ENCODE measurements at regions not wholly inside any gene's neighbourhood (a gene's known extent, or its start where the extent isn't known, plus 50 kb on each side); places are given as distances from the start of the nearest gene placed in this dataset.

- Histone ChIP-seq H3K4me1 (no peaks in the 10 kb centered on the region), H3K4me3 (no peak overlapping the region), H3K27ac (no peak overlapping the region), H3K4me2 (no peak overlapping the region), H3K9me3 (no peaks in the 10 kb centered on the region; the same call in 2 of the 3 replicates)
- FAIRE-seq: no peak
- ChIA-PET CTCF (interaction anchor here (1.5 kb wide), 1 partner anchor 40 kb away, joined by 3 read pairs; no protein-coding TSS in a partner anchor), POLR2A (no interaction called here)
- DNase-seq (ENCODE audit: low read depth in 1 of 2, low spot score in 1 of 2): no peak
- TF ChIP-seq HMGXB4 (CRISPR knock-in tag; IDR thresholded peaks at IDR 0.05; ENCODE audit: borderline replicate concordance) (no peak), NFE2L2 (conservative IDR thresholded peaks at IDR 0.05; ENCODE audit: low read length) (no peak), HDAC2 (IDR thresholded peaks at IDR 0.05) (no peak), ZNF302 (CRISPR knock-in tag; IDR thresholded peaks at IDR 0.05) (no peak), JUN (IDR thresholded peaks at IDR 0.05) (no peak), HEYL (CRISPR knock-in tag; IDR thresholded peaks at IDR 0.05) (no peak), SREBF2 (IDR thresholded peaks at IDR 0.05) (no peak), GATA3 (IDR thresholded peaks at IDR 0.05; ENCODE audit: borderline replicate concordance) (no peak)
- TF ChIP-seq, protein P1, sequence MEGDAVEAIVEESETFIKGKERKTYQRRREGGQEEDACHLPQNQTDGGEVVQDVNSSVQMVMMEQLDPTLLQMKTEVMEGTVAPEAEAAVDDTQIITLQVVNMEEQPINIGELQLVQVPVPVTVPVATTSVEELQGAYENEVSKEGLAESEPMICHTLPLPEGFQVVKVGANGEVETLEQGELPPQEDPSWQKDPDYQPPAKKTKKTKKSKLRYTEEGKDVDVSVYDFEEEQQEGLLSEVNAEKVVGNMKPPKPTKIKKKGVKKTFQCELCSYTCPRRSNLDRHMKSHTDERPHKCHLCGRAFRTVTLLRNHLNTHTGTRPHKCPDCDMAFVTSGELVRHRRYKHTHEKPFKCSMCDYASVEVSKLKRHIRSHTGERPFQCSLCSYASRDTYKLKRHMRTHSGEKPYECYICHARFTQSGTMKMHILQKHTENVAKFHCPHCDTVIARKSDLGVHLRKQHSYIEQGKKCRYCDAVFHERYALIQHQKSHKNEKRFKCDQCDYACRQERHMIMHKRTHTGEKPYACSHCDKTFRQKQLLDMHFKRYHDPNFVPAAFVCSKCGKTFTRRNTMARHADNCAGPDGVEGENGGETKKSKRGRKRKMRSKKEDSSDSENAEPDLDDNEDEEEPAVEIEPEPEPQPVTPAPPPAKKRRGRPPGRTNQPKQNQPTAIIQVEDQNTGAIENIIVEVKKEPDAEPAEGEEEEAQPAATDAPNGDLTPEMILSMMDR (IDR thresholded peaks at IDR 0.05): no peak
- no peak for ATAC-seq
- WGBS (ENCODE audit: missing lambda C conversion rate): 34% methylated on average over 5 of the region's 5 CpGs
These were observed 93.8 kb downstream of the GLRX3 start for GRCh38 chr10:130230036-130230435.

DNA sequence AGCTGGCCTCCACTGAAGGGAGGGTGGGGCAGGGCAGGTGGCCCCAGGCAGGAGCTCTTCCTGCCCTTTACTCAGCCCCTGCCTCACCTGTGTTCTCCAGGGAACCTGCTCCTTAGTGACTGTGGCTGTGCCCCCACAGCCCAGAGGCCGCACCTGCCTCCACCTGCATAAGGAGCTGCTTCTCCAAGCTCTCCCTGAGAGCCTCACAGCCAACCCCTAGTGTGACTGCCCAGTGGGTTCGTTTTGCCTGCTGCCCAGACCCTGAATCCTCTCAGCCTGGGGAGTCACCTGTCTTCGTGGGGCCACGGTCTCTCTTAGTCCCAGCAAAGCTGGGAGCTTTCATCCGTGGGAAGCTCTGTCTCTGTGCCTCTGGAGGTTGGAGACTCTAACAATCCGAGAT, 94.4 kb downstream of the GLRX3 start:
- Histone ChIP-seq H3K4me1 (no peaks in the 10 kb centered on the region), H3K27ac (no peak overlapping the region), H3K4me2 (no peak overlapping the region), H3K9me3 (no peaks in the 10 kb centered on the region; the same call in 2 of the 3 replicates), H3K4me3 (no peak overlapping the region)
- CTCF ChIA-PET: interaction anchor here (0.6 to 1.5 kb wide), 2 partner anchors 41 to 146 kb away, joined by 3 to 4 read pairs; no protein-coding TSS in a partner anchor
- FAIRE-seq (no peak), DNase-seq (ENCODE audit: low read depth in 1 of 2, low spot score in 1 of 2) (no peak), ATAC-seq (no peak)
- 7% methylated on average over 3 of the region's 6 CpGs for WGBS (ENCODE audit: missing lambda C conversion rate)
- no peak for TF ChIP-seq HDAC2 (IDR thresholded peaks at IDR 0.05)
- no peak for TF ChIP-seq CHD4 (IDR thresholded peaks at IDR 0.05; ENCODE audit: borderline replicate concordance)
- no peak for TF ChIP-seq SMC3 (IDR thresholded peaks at IDR 0.05)
- TF ChIP-seq GATA3 (IDR thresholded peaks at IDR 0.05; ENCODE audit: borderline replicate concordance): no peak
- TF ChIP-seq NPAS2 (CRISPR knock-in tag; IDR thresholded peaks at IDR 0.05; ENCODE audit: borderline replicate concordance): no peak
- no peak for TF ChIP-seq RARB (CRISPR knock-in tag; IDR thresholded peaks at IDR 0.05)
- TF ChIP-seq, protein P2, sequence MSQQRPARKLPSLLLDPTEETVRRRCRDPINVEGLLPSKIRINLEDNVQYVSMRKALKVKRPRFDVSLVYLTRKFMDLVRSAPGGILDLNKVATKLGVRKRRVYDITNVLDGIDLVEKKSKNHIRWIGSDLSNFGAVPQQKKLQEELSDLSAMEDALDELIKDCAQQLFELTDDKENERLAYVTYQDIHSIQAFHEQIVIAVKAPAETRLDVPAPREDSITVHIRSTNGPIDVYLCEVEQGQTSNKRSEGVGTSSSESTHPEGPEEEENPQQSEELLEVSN (IDR thresholded peaks at IDR 0.05; ENCODE audit: borderline replicate concordance, low read depth): no peak
- no peak for TF ChIP-seq EP300 (IDR thresholded peaks at IDR 0.05)
- no peak for TF ChIP-seq KDM1A (IDR thresholded peaks at IDR 0.05; ENCODE audit: low read depth)
- POLR2A ChIA-PET: no interaction called here

DNA sequence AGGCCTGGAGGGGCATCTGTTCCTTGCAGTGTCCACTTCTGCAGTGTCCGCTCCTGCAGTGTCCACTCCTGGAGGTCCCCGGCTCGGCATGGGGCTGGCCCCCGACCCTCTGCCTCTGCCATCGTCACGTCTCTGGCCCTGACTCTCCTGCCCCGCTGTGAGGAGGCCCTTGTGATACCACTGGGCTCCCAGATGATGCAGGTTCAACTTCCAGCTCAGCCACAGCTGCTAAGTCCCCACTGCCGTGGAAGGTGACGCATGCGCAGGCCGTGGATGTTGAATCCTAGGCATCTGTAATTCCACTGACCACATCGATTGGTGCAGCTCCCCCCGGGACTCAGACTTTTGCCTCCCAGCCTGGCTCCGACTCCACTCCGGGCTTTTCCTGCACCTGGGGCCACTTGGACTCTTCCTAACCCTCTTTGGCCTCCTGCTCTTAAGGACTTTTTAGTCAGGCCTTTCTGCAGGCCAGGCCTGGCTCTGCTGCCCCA, 95.1 kb downstream of the GLRX3 start:
- DNase-seq (ENCODE audit: low read depth in 1 of 2, low spot score in 1 of 2) (no peak), ATAC-seq (no peak), FAIRE-seq (no peak)
- no peaks in the 10 kb centered on the region for H3K4me1 ChIP-seq
- no peak overlapping the region for H3K4me2 ChIP-seq
- no peaks in the 10 kb centered on the region; the same call in 2 of the 3 replicates for H3K9me3 ChIP-seq
- no peak overlapping the region for H3K27ac ChIP-seq
- ChIA-PET POLR2A (no interaction called here), CTCF (interaction anchor here (0.6 kb wide), 1 partner anchor 147 kb away, joined by 4 read pairs; no protein-coding TSS in a partner anchor)
- TF ChIP-seq CEBPB (IDR thresholded peaks at IDR 0.05): no peak
- no peak for TF ChIP-seq JUNB (IDR thresholded peaks at IDR 0.05)
- no peak for TF ChIP-seq ESRRA (IDR thresholded peaks at IDR 0.05; ENCODE audit: borderline replicate concordance, low read length)
- 30% methylated on average over 14 of the region's 15 CpGs for WGBS (ENCODE audit: missing lambda C conversion rate)
- H3K4me3 ChIP-seq: no peak overlapping the region

All from A549 (cell line).